SKM-1 treated with dmso at 0.1 percent for 144 hours (cell line): ENCODE measurements at regions not wholly inside any gene's neighbourhood (a gene's known extent, or its start where the extent isn't known, plus 50 kb on each side); places are given as distances from the start of the nearest gene placed in this dataset.
"Not testable (repeated sequence)": the region's sequence is repeated elsewhere in the genome, so short reads cannot be mapped to it uniquely, and the experiment has no call there.

Experiments used
- DNase-seq: peaks from one replicate; lab custom pipeline; 2025; ENCODE audit not compliant: unreplicated experiment; lab: John Stamatoyannopoulos, UW

GRCh38 chr18:73043611-73044010, 175.8 kb upstream of the NETO1 start:
- DNase-seq: no peak

GRCh38 chr18:73043211-73043610, 175.4 kb upstream of the NETO1 start:
- no peak for DNase-seq

GRCh38 chr18:73040247-73040646, 172.5 kb upstream of the NETO1 start:
- no peak for DNase-seq

GRCh38 chr18:73038336-73038735, 170.5 kb upstream of the NETO1 start:
- no peak for DNase-seq

- no peak for DNase-seq
These were observed 156.2 kb upstream of the NETO1 start for GRCh38 chr18:73023975-73024374.

GRCh38 chr18:73009691-73010090, 141.9 kb upstream of the NETO1 start:
- no peak for DNase-seq

- no peak for DNase-seq
These were observed 140.1 kb upstream of the NETO1 start for GRCh38 chr18:73007915-73008308.

GRCh38 chr18:73007195-73007914, 139.6 kb upstream of the NETO1 start:
- no peak for DNase-seq

GRCh38 chr18:73006331-73006730, 138.5 kb upstream of the NETO1 start:
- DNase-seq: no peak

GRCh38 chr18:73004260-73004659, 136.5 kb upstream of the NETO1 start:
- DNase-seq: no peak

GRCh38 chr18:72999971-73000607, 132.3 kb upstream of the NETO1 start:
- no peak for DNase-seq

- no peak for DNase-seq
These were observed 127.8 kb upstream of the NETO1 start for GRCh38 chr18:72995558-72995957.

GRCh38 chr18:72993250-72993649, 125.5 kb upstream of the NETO1 start:
- DNase-seq: no peak

GRCh38 chr18:72991379-72991778, 123.6 kb upstream of the NETO1 start:
- DNase-seq: no peak

- DNase-seq: not testable (repeated sequence)
These were observed 119.8 kb upstream of the NETO1 start for GRCh38 chr18:72987570-72987969.

GRCh38 chr18:72986103-72986502, 118.3 kb upstream of the NETO1 start:
- no peak for DNase-seq

- DNase-seq: no peak
These were observed 117.9 kb upstream of the NETO1 start for GRCh38 chr18:72985686-72986085.

GRCh38 chr18:72984290-72984689, 116.5 kb upstream of the NETO1 start:
- no peak for DNase-seq

- no peak for DNase-seq
These were observed 106.1 kb upstream of the NETO1 start for GRCh38 chr18:72973841-72974240.

GRCh38 chr18:72965616-72966015, 97.8 kb upstream of the NETO1 start:
- no peak for DNase-seq

GRCh38 chr18:72958195-72958594, 90.4 kb upstream of the NETO1 start:
- DNase-seq: not testable (repeated sequence)

GRCh38 chr18:72948439-72948838, 80.7 kb upstream of the NETO1 start:
- no peak for DNase-seq

- DNase-seq: no peak
These were observed 75.0 kb upstream of the NETO1 start for GRCh38 chr18:72942766-72943165.
